ENCODE measurements at regions not wholly inside any gene's neighbourhood (a gene's known extent, or its start where the extent isn't known, plus 50 kb on each side); places are given as distances from the start of the nearest gene placed in this dataset.

DNA sequence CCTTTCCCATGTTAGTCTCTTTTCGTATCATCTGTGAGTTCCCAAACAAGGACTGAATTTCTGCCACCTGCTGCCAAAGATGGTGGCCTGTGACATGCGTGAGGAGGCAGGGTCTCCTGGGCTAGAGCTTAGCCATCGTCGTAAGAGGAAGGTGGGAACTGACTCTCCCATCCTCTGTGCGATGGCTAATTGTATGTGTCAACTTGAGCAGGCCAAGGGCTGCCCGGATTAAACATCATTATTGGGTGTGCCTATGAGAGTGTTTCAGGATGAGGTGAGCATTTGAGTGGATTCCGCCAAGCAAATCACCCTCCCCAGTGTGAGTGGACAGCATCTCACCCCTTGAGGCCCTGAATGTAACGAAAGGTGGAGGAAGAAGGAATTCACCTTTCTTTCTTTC, 220.7 kb upstream of the DIO3 start:
- no peak for DNase-seq

DNA sequence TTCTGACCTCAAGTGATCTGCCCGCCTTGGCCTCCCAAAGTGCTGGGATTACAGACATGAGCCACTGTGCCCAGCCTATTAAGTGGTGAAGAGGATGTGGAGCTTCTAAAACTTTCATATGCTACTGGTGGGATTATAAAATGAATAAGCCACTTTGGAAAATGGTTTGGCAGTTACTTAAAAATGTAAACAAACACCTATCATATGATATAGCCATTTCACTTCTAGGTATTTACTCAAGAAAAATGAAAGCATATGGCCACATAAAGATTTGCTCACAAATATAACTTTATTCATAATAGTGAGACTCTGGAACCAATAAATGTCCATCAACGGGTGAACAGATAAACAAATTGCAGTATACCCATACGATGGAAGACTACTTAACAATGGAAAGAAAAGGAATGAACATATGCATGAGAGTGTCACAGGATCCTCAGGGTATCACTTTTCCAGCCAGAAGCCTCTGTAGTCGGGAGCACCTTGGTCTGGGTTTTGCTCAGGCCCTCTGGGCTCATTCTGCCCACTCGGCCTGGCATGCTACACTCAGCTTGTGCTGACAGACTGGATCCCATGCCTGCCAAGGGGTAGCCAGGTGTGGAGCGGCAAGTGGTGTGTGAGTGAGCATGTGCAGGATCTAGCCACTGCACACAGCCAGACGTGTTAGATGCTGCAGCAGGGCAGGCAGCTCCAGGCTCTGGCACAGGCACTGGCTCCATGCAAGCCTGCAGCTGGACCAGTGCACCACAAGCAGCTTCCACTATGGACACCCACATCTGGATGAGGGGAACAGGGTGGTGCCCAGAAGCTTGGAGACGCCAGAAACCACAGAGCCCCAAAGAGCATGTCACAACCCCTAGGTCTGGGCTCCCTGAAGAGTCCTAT, 213.2 kb upstream of the DIO3 start:
- no peak for DNase-seq

DNA sequence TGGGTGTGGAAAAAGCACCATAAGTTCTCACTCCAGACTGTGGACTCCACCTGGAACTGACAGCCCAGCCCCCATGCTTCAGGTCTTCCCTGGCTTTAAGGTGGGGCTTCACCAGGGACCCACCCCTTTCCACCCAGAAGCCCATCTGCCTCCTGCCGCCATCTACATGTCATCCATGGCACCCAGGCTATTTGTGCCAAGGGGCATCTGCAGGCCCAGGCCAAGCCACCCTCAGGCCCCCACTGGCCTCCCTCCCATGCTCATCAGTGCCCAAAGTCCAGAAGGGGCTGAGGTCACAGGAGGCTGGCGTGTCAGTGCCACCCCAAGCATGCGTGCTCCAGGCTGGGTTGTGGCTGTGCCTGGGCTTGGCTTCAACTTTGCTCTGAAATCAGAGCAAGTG, 212.2 kb upstream of the DIO3 start:
- DNase-seq, result no peak

DNA sequence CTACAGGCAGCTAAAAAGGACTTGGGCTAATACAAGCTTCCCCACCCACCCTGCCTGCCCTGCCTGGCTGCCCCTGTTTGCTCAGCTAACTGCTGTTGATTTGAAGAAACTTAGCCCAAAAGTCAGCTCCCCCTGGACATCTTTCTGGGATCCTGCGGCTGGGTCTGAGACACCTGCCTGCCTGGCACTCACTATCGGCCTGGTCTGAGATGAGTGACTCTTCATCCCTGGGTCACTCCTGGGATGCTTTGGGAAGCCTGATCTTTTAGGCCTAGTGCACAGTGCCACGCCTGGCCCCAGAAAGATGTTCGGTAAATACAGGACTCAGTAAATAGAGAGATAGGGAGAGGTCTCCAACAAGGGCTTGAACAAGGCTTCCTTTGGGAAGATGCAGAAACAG, 211.3 kb upstream of the DIO3 start:
- no peak for DNase-seq

DNA sequence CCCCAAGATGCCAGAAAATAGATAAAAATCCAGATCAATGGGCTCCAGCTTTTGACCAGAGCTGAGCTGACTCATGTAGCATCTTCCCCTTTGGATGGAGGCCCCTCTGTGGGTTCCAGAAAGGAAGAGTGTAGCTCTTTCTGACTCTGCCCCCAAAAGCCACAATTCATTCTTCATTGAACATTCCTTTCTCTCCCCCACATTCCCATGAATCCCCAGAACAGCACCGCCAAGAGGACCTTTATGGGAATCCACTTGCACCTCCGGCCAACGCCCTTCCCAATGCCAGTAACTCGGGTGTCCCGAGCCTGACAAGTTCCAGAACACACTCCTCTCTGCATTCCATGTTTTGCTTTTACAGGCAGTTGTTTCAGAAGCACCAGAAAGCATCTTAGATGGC, 210.6 kb upstream of the DIO3 start:
- DNase-seq, result no peak

DNA sequence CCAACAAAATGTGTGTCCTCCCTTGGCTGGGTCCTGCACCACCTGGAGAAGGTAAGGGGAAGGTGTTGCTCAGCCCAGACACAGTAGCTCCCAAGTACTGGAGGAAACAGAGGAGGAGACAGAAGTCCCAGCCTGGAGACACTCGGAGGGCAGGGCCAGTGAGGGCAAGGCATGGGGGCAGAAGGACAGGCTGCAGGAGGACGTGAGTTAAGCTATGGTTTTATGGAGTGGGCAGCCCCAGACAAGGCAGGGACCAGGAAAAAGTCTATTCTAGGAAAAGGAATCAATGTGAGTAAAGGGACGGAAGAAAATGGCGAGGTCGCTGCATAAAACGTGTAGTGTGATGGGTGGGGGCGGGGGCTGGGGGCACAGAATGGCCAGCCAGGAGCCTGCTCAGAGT, 210.1 kb upstream of the DIO3 start:
- no peak for DNase-seq

DNA sequence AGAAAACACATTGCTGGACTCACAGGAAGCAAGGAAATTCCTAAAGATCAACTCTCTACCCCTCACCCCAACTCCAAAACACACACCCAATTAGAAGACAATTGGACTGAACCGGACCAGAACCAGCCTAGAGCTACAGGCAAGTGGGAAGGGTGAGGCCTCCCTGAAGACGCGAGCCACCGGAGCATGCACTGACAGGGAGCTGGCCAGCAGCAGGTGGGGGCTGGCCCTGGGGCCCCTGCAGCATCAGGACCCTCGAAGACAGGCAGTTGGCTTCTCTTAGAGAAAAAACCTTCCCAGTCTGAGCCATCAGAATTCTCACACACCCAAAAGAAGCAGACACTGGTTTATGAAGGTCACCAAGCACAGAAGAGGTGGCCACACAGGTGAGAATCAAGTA, 209.5 kb upstream of the DIO3 start:
- DNase-seq, result no peak

DNA sequence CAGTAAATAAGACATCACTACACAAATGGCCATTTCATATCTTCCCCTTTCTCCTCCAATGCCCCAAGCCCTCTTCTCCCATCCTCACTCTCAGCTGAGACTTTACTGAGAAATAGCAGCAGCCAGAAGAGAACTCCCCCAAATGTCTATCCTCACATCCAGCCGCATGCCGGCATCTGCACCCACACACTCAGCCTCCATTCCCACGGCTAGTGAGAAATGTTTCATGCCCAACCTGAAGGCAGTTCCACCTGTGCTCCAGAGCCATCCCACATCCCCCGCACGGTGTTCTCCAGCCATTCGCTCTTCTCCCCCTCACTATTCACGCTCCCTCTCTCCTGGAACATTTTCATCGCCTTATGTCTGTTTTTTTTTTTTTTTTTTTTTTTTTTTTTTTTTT, 208.7 kb upstream of the DIO3 start:
- no peak for DNase-seq

DNA sequence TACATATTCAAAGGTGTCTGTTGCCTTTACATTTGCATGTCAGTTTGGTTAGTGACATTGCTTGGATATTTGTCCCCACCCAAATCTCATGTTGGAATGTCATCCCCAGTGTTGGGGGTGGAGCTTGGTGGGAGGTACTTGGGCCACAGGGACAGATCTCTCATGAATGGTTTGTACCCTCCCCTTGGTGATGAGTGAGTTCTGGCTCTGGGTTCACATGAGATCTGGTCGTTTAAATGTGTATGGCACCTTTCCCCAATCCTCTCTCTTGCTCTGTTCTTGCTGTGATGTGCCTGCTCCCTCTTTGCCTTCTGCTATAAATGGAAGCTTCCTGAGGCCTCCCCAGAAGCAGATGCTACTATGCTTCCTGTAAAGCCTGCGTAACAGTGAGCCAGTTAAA, 207.9 kb upstream of the DIO3 start:
- no peak for DNase-seq

DNA sequence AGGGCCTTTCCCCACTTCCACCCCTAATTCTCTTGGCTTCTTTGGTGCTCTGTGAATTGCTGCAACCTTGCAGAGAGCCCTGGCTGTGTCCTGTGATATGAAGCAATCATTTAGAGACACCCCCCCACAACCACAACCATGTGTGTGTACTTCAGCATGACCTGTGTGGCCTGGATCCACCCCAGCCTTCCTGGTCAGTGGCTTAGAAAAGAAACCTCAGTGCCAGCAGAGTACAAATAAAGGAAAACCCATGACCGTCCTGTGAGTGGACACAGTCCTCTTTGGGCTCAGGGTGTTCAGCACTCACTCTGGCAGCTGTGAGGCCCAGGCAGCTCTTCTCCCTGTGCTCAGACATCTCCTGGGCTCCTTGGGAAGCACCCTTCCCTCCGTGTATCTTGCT, 206.6 kb upstream of the DIO3 start:
- no peak for DNase-seq

DNA sequence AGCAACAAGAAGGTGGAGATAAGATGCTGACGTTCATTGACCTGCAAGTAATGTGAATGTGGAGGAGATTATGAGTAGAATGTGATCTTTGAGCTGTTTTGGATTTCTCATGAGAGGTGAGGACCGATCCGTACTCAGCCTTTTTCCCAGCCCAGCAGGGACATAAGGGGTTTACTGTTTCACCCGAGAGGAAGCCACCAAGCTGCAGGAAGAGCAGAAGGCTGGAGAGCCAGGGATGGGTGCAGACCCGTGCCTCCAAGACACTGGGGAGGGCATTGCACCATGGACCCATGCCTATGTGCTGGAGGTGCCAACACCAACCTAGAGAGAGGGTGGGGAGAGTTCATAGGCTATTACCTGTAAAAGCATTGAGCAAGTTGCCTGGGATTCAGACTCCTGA, 206.0 kb upstream of the DIO3 start:
- DNase-seq, result no peak

DNA sequence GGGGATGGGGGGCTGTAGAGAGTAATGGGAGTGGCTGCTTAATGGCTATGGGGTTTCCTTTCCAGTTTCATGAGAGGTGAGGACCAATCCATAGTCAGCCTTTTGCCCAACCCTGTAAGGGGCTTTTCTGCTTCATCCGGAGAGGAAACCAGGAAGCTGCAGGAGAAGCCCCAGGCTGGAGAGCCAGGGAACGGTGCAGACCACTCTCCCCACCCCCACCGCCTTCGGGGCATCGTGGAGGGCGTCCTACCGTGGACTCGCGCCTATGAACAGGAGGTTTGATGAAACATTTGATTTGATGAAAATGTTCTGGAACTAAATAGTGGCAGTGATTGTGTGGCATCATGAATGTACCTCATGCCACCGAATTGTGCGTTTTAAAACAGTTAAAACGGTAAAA, 204.3 kb upstream of the DIO3 start:
- DNase-seq, result no peak

DNA sequence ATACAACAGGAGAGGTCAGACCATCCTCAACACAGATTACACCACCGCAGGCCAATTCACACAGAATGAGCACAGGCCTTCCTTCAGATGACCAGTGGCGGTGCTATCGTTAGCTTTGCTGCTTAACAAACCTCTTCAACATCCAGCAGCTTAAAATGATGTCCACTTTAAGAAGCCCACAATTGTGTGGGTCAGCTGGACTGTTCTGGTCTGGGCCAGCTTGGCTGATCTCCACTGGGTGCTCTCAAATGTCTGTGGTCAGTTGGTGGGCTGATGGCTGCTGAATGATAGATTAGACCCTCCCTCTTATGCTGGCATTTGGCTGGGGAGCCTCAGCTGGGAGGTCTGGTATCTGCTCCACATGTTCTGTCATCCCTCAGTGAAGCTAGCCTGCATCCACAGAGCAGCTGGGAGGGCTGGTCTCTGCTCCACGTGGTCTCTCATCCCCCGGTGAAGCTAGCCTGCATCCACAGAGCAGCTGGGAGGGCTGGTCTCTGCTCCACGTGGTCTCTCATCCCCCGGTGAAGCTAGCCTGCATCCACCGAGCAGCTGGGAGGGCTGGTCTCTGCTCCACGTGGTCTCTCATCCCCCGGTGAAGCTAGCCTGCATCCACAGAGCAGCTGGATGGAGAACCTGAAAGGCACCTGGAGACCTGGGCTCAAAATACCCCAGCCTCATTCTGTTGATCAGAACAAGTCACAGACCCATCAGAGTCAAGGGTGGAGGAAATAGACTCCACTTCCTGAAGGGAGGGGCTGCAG, 203.6 kb upstream of the DIO3 start:
- no peak for DNase-seq

DNA sequence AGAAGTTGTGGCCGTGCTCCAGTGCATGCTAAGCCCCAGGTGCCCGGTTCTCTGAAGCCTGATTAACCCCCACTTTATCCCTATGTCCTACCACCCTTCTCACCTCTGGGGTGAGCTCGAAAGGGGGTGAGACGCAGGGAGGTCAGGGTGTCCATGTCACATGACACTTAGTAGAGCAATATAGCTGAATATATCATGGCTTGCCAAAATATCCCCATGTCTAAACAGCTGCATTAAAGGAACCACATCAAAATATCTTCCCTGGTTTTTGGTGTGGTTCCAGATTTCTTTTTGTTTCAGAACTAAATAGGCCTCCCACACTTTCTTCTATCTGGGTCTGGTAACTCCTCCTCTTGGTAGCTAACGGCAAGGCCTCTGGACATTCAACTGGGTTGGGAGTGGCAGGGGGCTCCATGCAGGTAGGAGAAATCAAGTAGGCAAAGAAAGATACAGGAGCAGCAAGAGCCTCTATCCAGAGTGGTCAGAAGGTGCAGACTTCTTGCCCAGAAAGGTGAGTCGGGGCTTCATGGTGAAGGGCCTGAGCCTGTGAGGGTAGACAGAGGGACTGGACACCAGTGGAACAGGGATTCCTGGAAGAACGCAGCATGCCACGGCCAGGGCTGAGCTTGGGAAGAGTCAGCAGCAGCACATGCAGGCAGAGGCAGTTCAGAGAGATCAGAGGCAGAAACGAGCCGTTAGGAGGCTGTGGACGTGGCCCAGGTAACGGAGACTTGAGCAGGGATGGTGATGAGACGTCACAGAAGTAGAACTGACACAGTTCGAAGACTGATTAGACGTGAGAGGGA, 202.8 kb upstream of the DIO3 start:
- no peak for DNase-seq

DNA sequence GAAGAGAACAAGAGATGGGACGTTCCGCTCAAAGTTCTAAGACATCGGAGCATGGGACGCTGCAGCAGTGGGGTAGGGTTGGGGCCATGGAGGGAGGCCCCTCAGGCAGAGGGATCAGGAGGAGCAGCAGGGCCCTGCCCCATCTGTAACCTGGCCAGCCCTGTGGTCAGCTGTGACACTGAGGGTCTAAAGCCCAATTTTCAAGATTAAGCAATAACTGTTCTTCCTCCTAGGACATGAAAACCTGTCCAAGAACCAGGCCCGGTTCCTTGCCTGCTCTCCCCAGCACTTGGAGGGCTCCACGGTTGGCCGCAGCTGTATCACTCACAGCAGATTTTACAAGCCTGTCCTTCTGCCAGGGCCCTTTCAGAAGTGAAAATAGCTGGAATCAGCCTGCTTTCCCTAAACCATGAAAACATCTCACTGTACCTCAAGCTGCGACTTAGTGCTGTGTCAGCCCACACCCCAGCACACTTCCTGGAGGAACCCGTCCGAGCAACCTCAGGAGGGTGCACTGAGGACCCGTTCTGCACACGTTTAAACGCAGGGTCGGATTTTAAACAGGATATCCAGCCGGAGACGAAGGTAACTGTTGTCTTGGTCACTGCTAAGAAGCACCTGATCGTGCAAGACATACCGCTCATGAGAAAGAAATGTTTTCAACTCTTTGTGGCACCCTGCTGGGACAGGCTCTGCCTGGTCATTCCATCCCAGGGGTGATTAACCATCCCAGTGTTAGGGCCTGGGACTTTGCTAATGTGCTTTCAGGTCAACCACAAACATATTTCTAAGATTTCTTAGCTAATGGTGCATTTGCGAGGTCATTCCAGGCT, 201.9 kb upstream of the DIO3 start:
- no peak for DNase-seq

DNA sequence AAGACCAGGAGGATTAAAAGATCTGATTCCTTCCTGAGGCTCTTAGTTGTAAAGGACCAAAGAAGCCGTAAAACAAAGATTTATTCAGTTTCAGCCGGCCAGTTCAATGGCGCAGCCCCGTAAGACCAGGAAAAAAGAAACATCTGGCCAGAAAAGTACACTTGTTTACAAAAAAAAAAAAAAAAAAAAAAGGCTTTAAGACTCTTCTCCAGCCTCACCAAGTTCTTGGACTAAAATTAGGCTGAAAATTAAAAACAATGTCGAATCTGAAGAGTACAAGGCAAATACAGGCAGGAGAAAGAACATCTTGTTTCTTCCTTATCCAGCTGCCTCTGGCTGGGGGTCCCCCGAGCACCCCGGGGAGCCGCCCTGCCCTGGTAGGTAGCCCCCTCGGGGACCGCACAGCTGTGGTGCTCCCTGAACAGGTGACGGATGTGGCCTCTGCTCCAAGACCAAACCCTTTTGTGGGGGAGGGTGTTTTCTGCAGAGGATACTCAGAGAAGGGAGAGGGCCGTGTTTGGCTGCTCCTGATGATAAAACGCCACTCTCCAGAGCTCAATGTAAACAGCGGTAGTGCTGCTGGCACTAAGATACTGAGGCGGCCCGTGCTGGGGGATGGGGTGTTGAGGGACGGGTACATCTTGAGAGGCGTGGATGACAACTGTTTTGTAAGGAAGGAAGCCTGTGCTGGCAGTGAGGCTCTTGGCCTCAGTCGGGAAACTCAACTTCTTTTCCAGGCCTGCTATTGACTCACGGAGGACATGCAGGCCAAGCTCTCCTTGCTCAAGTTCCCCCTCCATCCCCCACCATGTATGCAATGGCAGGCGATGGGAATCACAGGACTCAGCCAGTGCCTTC, 201.0 kb upstream of the DIO3 start:
- DNase-seq, result no peak

DNA sequence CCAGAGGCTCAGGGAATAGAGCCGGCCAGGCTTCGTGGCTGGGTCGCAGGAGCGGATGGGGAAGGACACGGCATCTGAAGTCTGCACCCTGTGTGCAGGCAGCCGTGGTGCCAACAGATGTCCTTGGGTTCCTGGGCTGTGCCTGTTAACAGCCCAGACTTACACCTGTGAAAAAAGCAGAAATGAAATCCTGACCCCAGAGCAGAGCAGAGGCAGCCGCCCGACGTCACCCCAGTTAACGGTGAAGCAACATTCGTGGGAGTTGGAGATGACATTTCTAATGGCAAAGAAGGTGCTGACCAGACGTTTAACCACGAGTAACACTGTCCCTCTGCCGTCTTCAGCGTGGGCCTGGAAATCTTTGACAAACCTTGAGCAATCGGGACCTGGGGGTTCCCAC, 200.3 kb upstream of the DIO3 start:
- DNase-seq, result peak; percentile 33

DNA sequence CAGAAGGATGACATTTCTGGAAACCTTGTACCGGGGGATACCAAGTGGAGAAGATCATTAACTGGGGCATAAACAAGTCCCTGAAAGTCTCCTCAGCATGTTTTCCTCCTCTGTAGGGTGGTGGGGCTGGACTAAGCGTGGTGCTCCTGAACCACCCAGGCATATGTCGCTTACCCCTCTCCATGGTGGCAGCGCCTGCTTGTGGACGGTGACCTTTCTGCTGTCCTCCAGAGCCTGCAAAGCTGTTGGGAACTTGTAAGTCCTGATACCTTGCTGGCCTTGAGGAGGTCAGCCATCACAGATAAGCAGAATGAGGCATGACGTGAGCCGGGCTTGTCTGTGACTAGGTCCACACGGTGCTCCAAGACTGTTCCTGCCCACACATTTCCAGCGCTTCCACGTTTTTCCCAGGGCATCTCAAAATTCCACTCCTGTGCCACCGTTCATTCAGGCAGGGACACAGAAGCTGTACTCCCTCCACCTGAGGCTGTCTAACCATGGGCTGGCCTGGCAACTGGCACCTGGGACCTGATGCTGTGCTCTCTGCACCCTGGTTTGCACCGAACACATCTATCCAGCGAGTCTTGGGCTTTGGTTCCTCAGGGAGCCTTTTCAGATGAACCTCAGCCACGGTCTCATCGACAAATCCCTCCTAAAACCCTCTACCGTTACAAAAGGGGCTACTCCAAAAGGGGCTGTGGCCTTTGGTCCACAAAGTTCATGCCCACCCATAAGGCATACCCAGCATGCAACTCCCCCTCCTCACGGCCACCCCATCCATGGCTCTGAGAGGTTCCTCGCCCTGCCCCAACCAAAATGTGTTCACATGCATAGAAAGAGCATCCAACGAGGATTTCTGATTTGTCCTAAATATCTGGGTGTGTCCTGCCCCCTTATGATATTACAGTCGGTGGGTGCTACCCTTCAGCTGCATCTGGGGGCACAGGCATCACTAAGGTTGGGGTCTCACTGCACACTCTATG, 199.6 kb upstream of the DIO3 start:
- DNase-seq, result no peak

DNA sequence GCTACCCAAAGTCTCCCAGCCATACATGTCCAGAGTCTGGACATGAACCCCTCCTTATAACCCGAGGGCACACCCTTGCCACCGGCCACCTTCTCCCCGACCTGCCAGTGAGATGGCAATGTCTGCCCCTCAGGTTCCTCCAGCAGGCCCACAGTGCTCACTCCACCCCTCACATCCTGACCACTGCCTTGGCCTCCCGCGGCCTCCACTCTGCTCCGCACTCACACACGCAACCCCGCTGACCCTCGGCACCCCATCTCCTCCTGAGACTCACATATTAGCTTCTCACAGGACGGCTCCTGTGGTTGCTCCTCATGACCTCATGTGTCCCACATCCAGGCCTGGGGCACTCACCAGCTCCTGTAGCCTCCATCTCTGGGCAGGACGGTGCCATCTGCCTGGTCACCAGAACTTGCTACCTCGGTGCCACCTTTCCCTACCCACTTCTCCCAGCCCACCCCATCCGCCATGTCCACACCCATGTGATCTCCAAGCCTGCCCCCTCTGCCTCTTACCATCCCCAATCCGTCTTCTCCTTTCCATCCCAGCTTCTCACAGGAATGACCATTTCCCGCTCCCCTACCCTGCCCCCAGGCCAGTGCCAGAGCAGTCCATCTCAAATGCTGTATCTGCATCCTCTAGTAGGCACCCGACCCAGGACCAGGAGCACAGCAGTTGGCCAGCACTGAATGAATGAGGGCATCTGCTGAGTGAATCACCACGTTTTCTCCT, 198.6 kb upstream of the DIO3 start:
- no peak for DNase-seq

DNA sequence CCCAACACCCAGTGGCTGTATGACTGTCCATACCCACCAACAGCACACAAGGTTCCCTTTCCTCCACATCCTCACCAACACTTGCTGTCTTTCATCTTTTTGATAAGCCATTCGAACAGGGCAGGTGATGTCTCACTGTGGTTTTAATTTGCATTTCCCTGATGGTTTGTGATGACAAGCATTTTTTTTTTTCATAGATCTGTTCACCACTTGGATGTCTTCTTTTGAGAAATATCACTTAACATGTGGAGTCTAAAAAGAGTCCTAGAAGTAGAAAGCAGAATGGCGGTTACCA, 198.1 kb upstream of the DIO3 start:
- no peak for DNase-seq
